ENCODE measurements at regions not wholly inside any gene's neighbourhood (a gene's known extent, or its start where the extent isn't known, plus 50 kb on each side); places are given as distances from the start of the nearest gene placed in this dataset.

GRCh38 chr19:33998739-33999345, 173.5 kb upstream of the LSM14A start:
- Mint-ChIP-seq H3K4me3 (no peak overlapping the region), H3K36me3 (no peaks in the 10 kb centered on the region), H3K9me3 (no peaks in the 10 kb centered on the region), H3K27ac (no peak overlapping the region), H3K4me1 (no peaks in the 10 kb centered on the region), H3K27me3 (ENCODE audit: low read depth in 2 of 2) (peaks cover 19 to 37% of the 10 kb centered on the region in 2 donors)
- Histone ChIP-seq H3K9me3 (ENCODE audit: control insufficient read depth, insufficient read depth, low read length) (no peaks in the 10 kb centered on the region), H3K36me3 (ENCODE audit: control insufficient read depth, insufficient read depth, low read length) (no peaks in the 10 kb centered on the region), H3K27me3 (ENCODE audit: control insufficient read depth, insufficient read depth, low read length) (no peaks in the 10 kb centered on the region), H3K4me3 (ENCODE audit: low read length) (no peak overlapping the region), H3K4me1 (ENCODE audit: control insufficient read depth, insufficient read depth, low read length) (no peaks in the 10 kb centered on the region), H3K27ac (ENCODE audit: low read length) (no peak overlapping the region)
- no peak for DNase-seq
- intact Hi-C loops (cut with micrococcal nuclease): no loop called here
- peak; percentile 16 for TF ChIP-seq CTCF (IDR thresholded peaks at IDR 0.05)
- 91% methylated on average over 2 of the region's 4 CpGs for WGBS (ENCODE audit: insufficient coverage)
- no peak for ATAC-seq

- ATAC-seq: no peak
- no peaks in the 10 kb centered on the region for H3K9me3 ChIP-seq (ENCODE audit: control insufficient read depth, insufficient read depth, low read length)
- Mint-ChIP-seq H3K36me3 (no peaks in the 10 kb centered on the region), H3K9me3 (peaks cover 0 to 3% of the 10 kb centered on the region in 2 donors), H3K4me1 (no peaks in the 10 kb centered on the region), H3K4me3 (no peak overlapping the region), H3K27me3 (ENCODE audit: low read depth in 2 of 2) (peaks cover 17 to 45% of the 10 kb centered on the region in 2 donors), H3K27ac (no peak overlapping the region)
- no peak overlapping the region for H3K4me3 ChIP-seq (ENCODE audit: low read length)
- intact Hi-C loops (cut with micrococcal nuclease): no loop called here
- 62% methylated on average over 3 of the region's 3 CpGs for WGBS (ENCODE audit: insufficient coverage)
- H3K36me3 ChIP-seq (ENCODE audit: control insufficient read depth, insufficient read depth, low read length): no peaks in the 10 kb centered on the region
- no peak for TF ChIP-seq CTCF (IDR thresholded peaks at IDR 0.05)
- no peak overlapping the region for H3K27ac ChIP-seq (ENCODE audit: low read length)
- H3K27me3 ChIP-seq (ENCODE audit: control insufficient read depth, insufficient read depth, low read length): no peaks in the 10 kb centered on the region
- no peaks in the 10 kb centered on the region for H3K4me1 ChIP-seq (ENCODE audit: control insufficient read depth, insufficient read depth, low read length)
- DNase-seq: peak in 1 of 2 donors; percentile 6
Measured at GRCh38 chr19:34017024-34017423, 155.3 kb upstream of the LSM14A start.

- no peak overlapping the region for H3K4me3 Mint-ChIP-seq
- H3K27me3 ChIP-seq (ENCODE audit: control insufficient read depth, insufficient read depth, low read length): no peaks in the 10 kb centered on the region
- H3K36me3 Mint-ChIP-seq: peaks cover 2% of the 10 kb centered on the region
- H3K4me1 ChIP-seq (ENCODE audit: control insufficient read depth, insufficient read depth, low read length): no peaks in the 10 kb centered on the region
- H3K36me3 ChIP-seq (ENCODE audit: control insufficient read depth, insufficient read depth, low read length): no peaks in the 10 kb centered on the region
- no peak for TF ChIP-seq CTCF (IDR thresholded peaks at IDR 0.05)
- peaks cover 0 to 3% of the 10 kb centered on the region in 2 donors for H3K9me3 Mint-ChIP-seq
- DNase-seq: no peak
- H3K27ac Mint-ChIP-seq: no peak overlapping the region
- peaks cover 13 to 45% of the 10 kb centered on the region in 2 donors for H3K27me3 Mint-ChIP-seq (ENCODE audit: low read depth in 2 of 2)
- WGBS (ENCODE audit: insufficient coverage): 72% methylated on average over 5 of the region's 5 CpGs
- no peak overlapping the region for H3K27ac ChIP-seq (ENCODE audit: low read length)
- H3K4me3 ChIP-seq (ENCODE audit: low read length): no peak overlapping the region
- intact Hi-C loops (cut with micrococcal nuclease): no loop called here
- no peaks in the 10 kb centered on the region for H3K4me1 Mint-ChIP-seq
- ATAC-seq: no peak
- H3K9me3 ChIP-seq (ENCODE audit: control insufficient read depth, insufficient read depth, low read length): no peaks in the 10 kb centered on the region
Measured at GRCh38 chr19:34017601-34018000, 154.7 kb upstream of the LSM14A start.

- peaks cover 11% of the 10 kb centered on the region for H3K36me3 Mint-ChIP-seq
- H3K4me3 Mint-ChIP-seq: no peak overlapping the region
- no peak for TF ChIP-seq CTCF (IDR thresholded peaks at IDR 0.05)
- H3K27ac Mint-ChIP-seq: no peak overlapping the region
- Histone ChIP-seq H3K9me3 (ENCODE audit: control insufficient read depth, insufficient read depth, low read length) (peaks cover 6% of the 10 kb centered on the region), H3K27me3 (ENCODE audit: control insufficient read depth, insufficient read depth, low read length) (no peaks in the 10 kb centered on the region), H3K4me1 (ENCODE audit: control insufficient read depth, insufficient read depth, low read length) (no peaks in the 10 kb centered on the region), H3K4me3 (ENCODE audit: low read length) (no peak overlapping the region), H3K27ac (ENCODE audit: low read length) (no peak overlapping the region), H3K36me3 (ENCODE audit: control insufficient read depth, insufficient read depth, low read length) (no peaks in the 10 kb centered on the region)
- H3K9me3 Mint-ChIP-seq: peaks cover 0 to 5% of the 10 kb centered on the region in 2 donors
- H3K4me1 Mint-ChIP-seq: no peaks in the 10 kb centered on the region
- 100% methylated on average over 1 of the region's 1 CpG for WGBS (ENCODE audit: insufficient coverage)
- H3K27me3 Mint-ChIP-seq (ENCODE audit: low read depth in 2 of 2): peaks cover 15 to 47% of the 10 kb centered on the region in 2 donors
- intact Hi-C loops (cut with micrococcal nuclease): no loop called here
- ATAC-seq: no peak
- no peak for DNase-seq
Measured at GRCh38 chr19:34018546-34018945, 153.8 kb upstream of the LSM14A start.
